ENCODE measurements at regions not wholly inside any gene's neighbourhood (a gene's known extent, or its start where the extent isn't known, plus 50 kb on each side); places are given as distances from the start of the nearest gene placed in this dataset.
A peak's percentile ranks its signal among the peaks of the same experiment; 100 is the strongest.

DNA sequence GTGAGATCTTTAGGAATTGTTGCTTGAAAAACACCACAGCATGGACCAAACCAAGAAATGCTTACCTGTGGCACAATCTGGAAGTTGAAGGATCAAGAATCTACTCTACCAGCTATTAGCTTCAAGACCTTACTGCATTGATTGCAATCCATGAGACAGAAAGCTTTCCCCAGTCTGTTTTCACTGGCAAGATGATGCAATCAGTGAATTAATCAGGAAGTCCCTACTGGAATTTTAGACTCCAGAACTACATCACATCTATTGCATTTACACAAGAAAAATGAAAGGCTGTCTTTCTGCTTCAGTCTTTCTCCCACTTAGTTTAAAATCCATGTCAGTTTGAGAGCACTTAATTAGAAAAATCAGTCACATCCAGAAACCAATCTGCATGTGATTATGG is 191.7 kb downstream of the TFEC start (continued):
- TF ChIP-seq, protein P1, sequence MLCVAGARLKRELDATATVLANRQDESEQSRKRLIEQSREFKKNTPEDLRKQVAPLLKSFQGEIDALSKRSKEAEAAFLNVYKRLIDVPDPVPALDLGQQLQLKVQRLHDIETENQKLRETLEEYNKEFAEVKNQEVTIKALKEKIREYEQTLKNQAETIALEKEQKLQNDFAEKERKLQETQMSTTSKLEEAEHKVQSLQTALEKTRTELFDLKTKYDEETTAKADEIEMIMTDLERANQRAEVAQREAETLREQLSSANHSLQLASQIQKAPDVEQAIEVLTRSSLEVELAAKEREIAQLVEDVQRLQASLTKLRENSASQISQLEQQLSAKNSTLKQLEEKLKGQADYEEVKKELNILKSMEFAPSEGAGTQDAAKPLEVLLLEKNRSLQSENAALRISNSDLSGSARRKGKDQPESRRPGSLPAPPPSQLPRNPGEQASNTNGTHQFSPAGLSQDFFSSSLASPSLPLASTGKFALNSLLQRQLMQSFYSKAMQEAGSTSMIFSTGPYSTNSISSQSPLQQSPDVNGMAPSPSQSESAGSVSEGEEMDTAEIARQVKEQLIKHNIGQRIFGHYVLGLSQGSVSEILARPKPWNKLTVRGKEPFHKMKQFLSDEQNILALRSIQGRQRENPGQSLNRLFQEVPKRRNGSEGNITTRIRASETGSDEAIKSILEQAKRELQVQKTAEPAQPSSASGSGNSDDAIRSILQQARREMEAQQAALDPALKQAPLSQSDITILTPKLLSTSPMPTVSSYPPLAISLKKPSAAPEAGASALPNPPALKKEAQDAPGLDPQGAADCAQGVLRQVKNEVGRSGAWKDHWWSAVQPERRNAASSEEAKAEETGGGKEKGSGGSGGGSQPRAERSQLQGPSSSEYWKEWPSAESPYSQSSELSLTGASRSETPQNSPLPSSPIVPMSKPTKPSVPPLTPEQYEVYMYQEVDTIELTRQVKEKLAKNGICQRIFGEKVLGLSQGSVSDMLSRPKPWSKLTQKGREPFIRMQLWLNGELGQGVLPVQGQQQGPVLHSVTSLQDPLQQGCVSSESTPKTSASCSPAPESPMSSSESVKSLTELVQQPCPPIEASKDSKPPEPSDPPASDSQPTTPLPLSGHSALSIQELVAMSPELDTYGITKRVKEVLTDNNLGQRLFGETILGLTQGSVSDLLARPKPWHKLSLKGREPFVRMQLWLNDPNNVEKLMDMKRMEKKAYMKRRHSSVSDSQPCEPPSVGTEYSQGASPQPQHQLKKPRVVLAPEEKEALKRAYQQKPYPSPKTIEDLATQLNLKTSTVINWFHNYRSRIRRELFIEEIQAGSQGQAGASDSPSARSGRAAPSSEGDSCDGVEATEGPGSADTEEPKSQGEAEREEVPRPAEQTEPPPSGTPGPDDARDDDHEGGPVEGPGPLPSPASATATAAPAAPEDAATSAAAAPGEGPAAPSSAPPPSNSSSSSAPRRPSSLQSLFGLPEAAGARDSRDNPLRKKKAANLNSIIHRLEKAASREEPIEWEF (IDR thresholded peaks at IDR 0.05; ENCODE audit: insufficient replicate concordance, low read depth, low read length) = no peak

DNA sequence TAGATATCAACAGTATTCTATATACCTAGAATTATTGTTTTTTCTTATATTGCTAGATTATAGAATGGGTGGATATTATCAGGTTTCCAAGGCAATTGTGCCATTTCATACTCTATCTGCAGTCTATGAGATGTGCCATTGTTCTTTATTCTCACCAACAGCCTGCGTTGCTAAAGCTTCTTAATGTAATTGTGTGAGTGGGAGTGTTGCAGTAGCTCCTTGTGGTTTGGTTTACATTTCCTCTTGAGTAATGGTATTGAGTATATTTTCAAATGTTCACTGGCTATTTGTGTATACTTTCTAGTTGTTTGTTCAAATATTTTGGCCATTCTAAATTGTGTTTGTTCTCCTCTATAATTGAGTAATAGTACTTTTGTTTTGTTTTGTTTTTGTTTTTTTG is 199.2 kb downstream of the TFEC start:
- Histone ChIP-seq H4K20me1 (ENCODE audit: control insufficient read depth, insufficient read depth) (no peaks in the 10 kb centered on the region), H3K79me2 (ENCODE audit: control insufficient read depth, insufficient read depth, low read length) (no peaks in the 10 kb centered on the region), H3K4me3 (no peak overlapping the region), H3K27ac (ENCODE audit: control insufficient read depth, insufficient read depth) (no peak overlapping the region), H3K9me3 (replicated peaks; ENCODE audit: control insufficient read depth, insufficient read depth, low read length) (no peaks in the 10 kb centered on the region), H3K4me1 (ENCODE audit: control insufficient read depth, insufficient read depth, low read length) (no peaks in the 10 kb centered on the region), H2AFZ (ENCODE audit: control insufficient read depth, low read depth, low read length) (no peak overlapping the region), H3K4me2 (ENCODE audit: control insufficient read depth, insufficient read depth) (no peak overlapping the region), H3K36me3 (ENCODE audit: control insufficient read depth in 2 of 2, insufficient read depth in 2 of 2, low read length in 1 of 2) (no peaks in the 10 kb centered on the region), H3K27me3 (replicated peaks in 1 of 2; ENCODE audit: control insufficient read depth in 2 of 2, insufficient read depth in 2 of 2, low read length in 1 of 2) (no peaks in the 10 kb centered on the region), H3K9ac (ENCODE audit: control insufficient read depth, insufficient read depth, low read length) (no peak overlapping the region)
- ATAC-seq (no peak), FAIRE-seq (no peak), DNase-seq (ENCODE audit: low read depth, low spot score) (no peak)
- ChIA-PET POLR2A (no interaction called here), SMC1A (ENCODE audit: uncharacterized antibody, unreplicated experiment) (interaction anchor here (1.0 kb wide), 1 partner anchor 10 kb away, joined by 3 read pairs; no protein-coding TSS in a partner anchor), CTCF (interaction anchor here (1.0 kb wide), 1 partner anchor 15 kb away, joined by 3 read pairs; no protein-coding TSS in a partner anchor), RAD21 (ENCODE audit: unreplicated experiment) (no interaction called here)
- no peak for TF ChIP-seq NFYA (IDR thresholded peaks at IDR 0.05; ENCODE audit: borderline replicate concordance, low read depth, low read length)
- TF ChIP-seq RUNX3 (IDR thresholded peaks at IDR 0.05; ENCODE audit: low read length) = 0 out of 2 replicates have a peak, but pooled peaks have one; percentile 42
- BruUV-seq (replicated peaks) = no TSS peak
- WGBS (ENCODE audit: insufficient coverage, insufficient replicate concordance, low lambda C conversion rate, missing lambda C conversion rate) = 20% methylated on average over 1 of the region's 1 CpG
- intact Hi-C loops (cut with micrococcal nuclease; ENCODE audit: unreplicated experiment) = no loop called here
- in situ Hi-C loops (cut with MboI) = no loop called here
